Neural crest cell (in vitro differentiated cells): ENCODE measurements at regions not wholly inside any gene's neighbourhood (a gene's known extent, or its start where the extent isn't known, plus 50 kb on each side); places are given as distances from the start of the nearest gene placed in this dataset.

ENCODE experiments used
- DNase-seq: peaks from one replicate; pipeline ENCODE4 v3.0.0; 2021; ENCODE audit warnings: low read depth, mixed read lengths, low spot score
- H3K27ac Mint-ChIP-seq: one replicate; pipeline ENCODE4 v1.8.0; 2021; ENCODE audit warnings: mild to moderate bottlenecking, mixed read lengths; ENCODE audit not compliant: unreplicated experiment
- H3K27me3 Mint-ChIP-seq: 2 replicates; pipeline ENCODE4 v1.8.0; 2021; ENCODE audit warnings: low read depth, mild to moderate bottlenecking, mixed read lengths
- H3K36me3 Mint-ChIP-seq: 2 replicates; pipeline ENCODE4 v1.8.0; 2021; ENCODE audit warnings: low read depth, mild to moderate bottlenecking, mixed read lengths
- H3K4me1 Mint-ChIP-seq: 2 replicates; pipeline ENCODE4 v1.8.0; 2021; ENCODE audit warnings: mixed read lengths
- H3K4me3 Mint-ChIP-seq: one replicate; pipeline ENCODE4 v1.8.0; 2021; ENCODE audit warnings: mild to moderate bottlenecking, mixed read lengths
- H3K9me3 Mint-ChIP-seq: 2 replicates; pipeline ENCODE4 v1.8.0; 2021; ENCODE audit warnings: mixed read lengths
- CTCF ChIP-seq: fragments of 200-600 bp; sonication (generic); conservative IDR thresholded peaks from 2 replicates; pipeline ENCODE4 v1.5.0; 2021; ENCODE audit warnings: antibody characterized with exemption, mild to moderate bottlenecking

GRCh38 chr6:73901986-73902385 lies 206.0 kb downstream of the CD109 start:
- no peak overlapping the region for H3K4me3 Mint-ChIP-seq
- peaks cover 13% of the 10 kb centered on the region for H3K9me3 Mint-ChIP-seq
- no peaks in the 10 kb centered on the region for H3K4me1 Mint-ChIP-seq
- peaks cover 3% of the 10 kb centered on the region for H3K36me3 Mint-ChIP-seq
- no peak overlapping the region for H3K27ac Mint-ChIP-seq
- DNase-seq: no peak
- H3K27me3 Mint-ChIP-seq: no peaks in the 10 kb centered on the region
- no peak for TF ChIP-seq CTCF

GRCh38 chr6:73901311-73901710 lies 205.3 kb downstream of the CD109 start:
- no peak for TF ChIP-seq CTCF
- H3K36me3 Mint-ChIP-seq: peaks cover 3% of the 10 kb centered on the region
- no peak overlapping the region for H3K4me3 Mint-ChIP-seq
- no peak overlapping the region for H3K27ac Mint-ChIP-seq
- peaks cover 13% of the 10 kb centered on the region for H3K9me3 Mint-ChIP-seq
- H3K27me3 Mint-ChIP-seq: no peaks in the 10 kb centered on the region
- no peaks in the 10 kb centered on the region for H3K4me1 Mint-ChIP-seq
- no peak for DNase-seq

- peaks cover 13% of the 10 kb centered on the region for H3K9me3 Mint-ChIP-seq
- H3K27ac Mint-ChIP-seq: no peak overlapping the region
- no peaks in the 10 kb centered on the region for H3K4me1 Mint-ChIP-seq
- no peak for DNase-seq
- H3K36me3 Mint-ChIP-seq: peaks cover 3% of the 10 kb centered on the region
- no peak overlapping the region for H3K4me3 Mint-ChIP-seq
- no peak for TF ChIP-seq CTCF
- H3K27me3 Mint-ChIP-seq: no peaks in the 10 kb centered on the region
Observed at GRCh38 chr6:73898599-73898998, 202.6 kb downstream of the CD109 start.

- H3K4me3 Mint-ChIP-seq: no peak overlapping the region
- no peak for DNase-seq
- no peaks in the 10 kb centered on the region for H3K4me1 Mint-ChIP-seq
- no peaks in the 10 kb centered on the region for H3K27me3 Mint-ChIP-seq
- H3K27ac Mint-ChIP-seq: no peak overlapping the region
- H3K9me3 Mint-ChIP-seq: no peaks in the 10 kb centered on the region
- TF ChIP-seq CTCF: no peak
- no peaks in the 10 kb centered on the region for H3K36me3 Mint-ChIP-seq
Observed at GRCh38 chr6:73893696-73894095, 197.7 kb downstream of the CD109 start.

GRCh38 chr6:73888050-73888449 lies 192.0 kb downstream of the CD109 start:
- no peak for TF ChIP-seq CTCF
- H3K27me3 Mint-ChIP-seq: no peaks in the 10 kb centered on the region
- no peak overlapping the region for H3K27ac Mint-ChIP-seq
- H3K9me3 Mint-ChIP-seq: no peaks in the 10 kb centered on the region
- no peaks in the 10 kb centered on the region for H3K4me1 Mint-ChIP-seq
- H3K36me3 Mint-ChIP-seq: no peaks in the 10 kb centered on the region
- no peak overlapping the region for H3K4me3 Mint-ChIP-seq
- no peak for DNase-seq

- Mint-ChIP-seq H3K36me3 (no peaks in the 10 kb centered on the region), H3K4me1 (no peaks in the 10 kb centered on the region), H3K27me3 (no peaks in the 10 kb centered on the region), H3K4me3 (no peak overlapping the region), H3K9me3 (no peaks in the 10 kb centered on the region), H3K27ac (no peak overlapping the region)
- DNase-seq: no peak
- TF ChIP-seq CTCF: no peak
Observed at GRCh38 chr6:73885393-73885792, 189.4 kb downstream of the CD109 start.
